PC-3 (cell line): ENCODE measurements at regions not wholly inside any gene's neighbourhood (a gene's known extent, or its start where the extent isn't known, plus 50 kb on each side); places are given as distances from the start of the nearest gene placed in this dataset.

Experiments
- EZH2phosphoT487 ChIP-seq: fragments of 300-600 bp; sonication (generic); IDR thresholded peaks from 2 replicates; pipeline ENCODE4 v1.6.1; 2018; ENCODE audit warnings: mild to moderate bottlenecking, antibody characterized with exemption, low read length, borderline replicate concordance
- TF ChIP-seq, protein P1 (sequence below): fragments of 300-600 bp; sonication (generic); conservative IDR thresholded peaks from 2 replicates; pipeline ENCODE4 v1.5.1; 2017; ENCODE audit warnings: antibody characterized with exemption, low read depth, mild to moderate bottlenecking, low read length

DNA sequence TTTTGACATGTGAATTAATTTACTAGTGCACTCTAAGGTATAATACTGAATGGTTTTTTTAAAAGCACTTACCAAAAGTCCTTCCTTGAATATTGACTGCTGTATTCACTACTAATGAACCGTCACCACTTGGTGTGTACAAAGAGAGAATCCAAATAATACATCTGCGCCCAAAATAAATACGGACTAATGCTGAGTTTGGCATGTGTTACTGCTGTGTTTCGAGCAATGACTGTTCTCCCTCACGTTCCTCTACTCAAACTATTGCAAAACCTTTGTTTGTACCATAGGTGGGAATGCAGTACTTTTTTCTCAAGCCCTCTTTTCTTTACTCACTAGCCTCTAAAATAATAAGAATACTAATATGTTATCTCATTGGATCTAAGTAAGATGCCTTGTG lies 305.5 kb downstream of the QKI start:
- TF ChIP-seq, protein P1, sequence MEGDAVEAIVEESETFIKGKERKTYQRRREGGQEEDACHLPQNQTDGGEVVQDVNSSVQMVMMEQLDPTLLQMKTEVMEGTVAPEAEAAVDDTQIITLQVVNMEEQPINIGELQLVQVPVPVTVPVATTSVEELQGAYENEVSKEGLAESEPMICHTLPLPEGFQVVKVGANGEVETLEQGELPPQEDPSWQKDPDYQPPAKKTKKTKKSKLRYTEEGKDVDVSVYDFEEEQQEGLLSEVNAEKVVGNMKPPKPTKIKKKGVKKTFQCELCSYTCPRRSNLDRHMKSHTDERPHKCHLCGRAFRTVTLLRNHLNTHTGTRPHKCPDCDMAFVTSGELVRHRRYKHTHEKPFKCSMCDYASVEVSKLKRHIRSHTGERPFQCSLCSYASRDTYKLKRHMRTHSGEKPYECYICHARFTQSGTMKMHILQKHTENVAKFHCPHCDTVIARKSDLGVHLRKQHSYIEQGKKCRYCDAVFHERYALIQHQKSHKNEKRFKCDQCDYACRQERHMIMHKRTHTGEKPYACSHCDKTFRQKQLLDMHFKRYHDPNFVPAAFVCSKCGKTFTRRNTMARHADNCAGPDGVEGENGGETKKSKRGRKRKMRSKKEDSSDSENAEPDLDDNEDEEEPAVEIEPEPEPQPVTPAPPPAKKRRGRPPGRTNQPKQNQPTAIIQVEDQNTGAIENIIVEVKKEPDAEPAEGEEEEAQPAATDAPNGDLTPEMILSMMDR: no peak
- TF ChIP-seq EZH2phosphoT487: no peak
